GM12865 (cell line): ENCODE measurements at regions not wholly inside any gene's neighbourhood (a gene's known extent, or its start where the extent isn't known, plus 50 kb on each side); places are given as distances from the start of the nearest gene placed in this dataset.
"Not testable (repeated sequence)": the region's sequence is repeated elsewhere in the genome, so short reads cannot be mapped to it uniquely, and the experiment has no call there.

Source experiments
- DNase-seq: peaks from one replicate; pipeline ENCODE4 v3.0.0; 2010; ENCODE audit warnings: low read depth
- H3K4me3 ChIP-seq: 2 replicates; pipeline ENCODE4 v1.5.1; 2011; ENCODE audit warnings: mild to moderate bottlenecking, low read depth, low read length, control low read depth
- TF ChIP-seq, protein P1 (sequence below): IDR thresholded peaks from 2 replicates; pipeline ENCODE4 v1.5.1; 2011; ENCODE audit warnings: low read length, control low read depth, low read depth, inconsistent platforms; ENCODE audit not compliant: insufficient read depth; ENCODE audit errors: missing control alignments

- no peak for DNase-seq
- no peak overlapping the region for H3K4me3 ChIP-seq
- TF ChIP-seq, protein P1, sequence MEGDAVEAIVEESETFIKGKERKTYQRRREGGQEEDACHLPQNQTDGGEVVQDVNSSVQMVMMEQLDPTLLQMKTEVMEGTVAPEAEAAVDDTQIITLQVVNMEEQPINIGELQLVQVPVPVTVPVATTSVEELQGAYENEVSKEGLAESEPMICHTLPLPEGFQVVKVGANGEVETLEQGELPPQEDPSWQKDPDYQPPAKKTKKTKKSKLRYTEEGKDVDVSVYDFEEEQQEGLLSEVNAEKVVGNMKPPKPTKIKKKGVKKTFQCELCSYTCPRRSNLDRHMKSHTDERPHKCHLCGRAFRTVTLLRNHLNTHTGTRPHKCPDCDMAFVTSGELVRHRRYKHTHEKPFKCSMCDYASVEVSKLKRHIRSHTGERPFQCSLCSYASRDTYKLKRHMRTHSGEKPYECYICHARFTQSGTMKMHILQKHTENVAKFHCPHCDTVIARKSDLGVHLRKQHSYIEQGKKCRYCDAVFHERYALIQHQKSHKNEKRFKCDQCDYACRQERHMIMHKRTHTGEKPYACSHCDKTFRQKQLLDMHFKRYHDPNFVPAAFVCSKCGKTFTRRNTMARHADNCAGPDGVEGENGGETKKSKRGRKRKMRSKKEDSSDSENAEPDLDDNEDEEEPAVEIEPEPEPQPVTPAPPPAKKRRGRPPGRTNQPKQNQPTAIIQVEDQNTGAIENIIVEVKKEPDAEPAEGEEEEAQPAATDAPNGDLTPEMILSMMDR = no peak
Measured at GRCh38 chr2:12465631-12466135, 251.1 kb upstream of the TRIB2 start.

DNA sequence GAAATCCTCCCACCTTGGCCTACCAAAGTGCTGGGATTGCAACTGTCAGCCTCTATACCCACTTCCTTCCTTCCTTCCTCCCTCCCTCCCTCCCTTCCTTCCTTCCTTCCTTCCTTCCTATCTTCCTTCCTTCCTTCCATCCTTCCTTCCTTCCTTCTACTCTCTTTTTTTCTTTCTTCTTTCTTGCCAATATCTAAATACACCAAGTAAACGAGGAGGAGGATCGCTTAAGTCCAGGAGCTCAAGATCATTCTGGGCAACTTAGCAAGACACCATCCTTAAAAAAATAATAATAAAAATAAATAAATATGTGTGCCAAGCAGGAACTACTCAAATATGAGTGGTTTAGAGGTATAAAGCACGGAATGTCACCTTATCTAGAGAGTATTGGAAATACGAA, 249.4 kb upstream of the TRIB2 start:
- TF ChIP-seq, protein P1 = no peak
- no peak overlapping the region for H3K4me3 ChIP-seq
- no peak for DNase-seq

GRCh38 chr2:12469141-12469561, 247.6 kb upstream of the TRIB2 start:
- no peak overlapping the region for H3K4me3 ChIP-seq
- DNase-seq = no peak
- TF ChIP-seq, protein P1 = no peak

DNA sequence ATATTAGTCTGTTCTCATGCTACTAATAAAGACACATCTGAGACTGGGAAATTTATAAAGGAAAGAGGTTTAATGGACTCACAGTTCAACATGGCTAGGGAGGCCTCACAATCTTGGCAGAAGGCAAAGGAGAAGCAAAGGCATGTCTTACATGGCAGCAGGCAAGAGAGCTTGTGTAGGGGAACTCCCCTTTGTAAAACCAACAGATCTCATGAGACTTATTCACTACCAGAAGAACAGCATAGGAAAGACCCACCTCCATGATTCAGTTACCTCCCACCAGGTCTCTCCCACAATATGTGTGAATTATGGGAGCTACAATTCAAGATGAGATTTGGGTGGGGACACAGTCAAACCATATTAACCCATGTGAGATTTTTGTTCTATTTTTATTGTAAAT, 244.5 kb upstream of the TRIB2 start:
- DNase-seq, H3K4me3 ChIP-seq: not testable (repeated sequence)

DNA sequence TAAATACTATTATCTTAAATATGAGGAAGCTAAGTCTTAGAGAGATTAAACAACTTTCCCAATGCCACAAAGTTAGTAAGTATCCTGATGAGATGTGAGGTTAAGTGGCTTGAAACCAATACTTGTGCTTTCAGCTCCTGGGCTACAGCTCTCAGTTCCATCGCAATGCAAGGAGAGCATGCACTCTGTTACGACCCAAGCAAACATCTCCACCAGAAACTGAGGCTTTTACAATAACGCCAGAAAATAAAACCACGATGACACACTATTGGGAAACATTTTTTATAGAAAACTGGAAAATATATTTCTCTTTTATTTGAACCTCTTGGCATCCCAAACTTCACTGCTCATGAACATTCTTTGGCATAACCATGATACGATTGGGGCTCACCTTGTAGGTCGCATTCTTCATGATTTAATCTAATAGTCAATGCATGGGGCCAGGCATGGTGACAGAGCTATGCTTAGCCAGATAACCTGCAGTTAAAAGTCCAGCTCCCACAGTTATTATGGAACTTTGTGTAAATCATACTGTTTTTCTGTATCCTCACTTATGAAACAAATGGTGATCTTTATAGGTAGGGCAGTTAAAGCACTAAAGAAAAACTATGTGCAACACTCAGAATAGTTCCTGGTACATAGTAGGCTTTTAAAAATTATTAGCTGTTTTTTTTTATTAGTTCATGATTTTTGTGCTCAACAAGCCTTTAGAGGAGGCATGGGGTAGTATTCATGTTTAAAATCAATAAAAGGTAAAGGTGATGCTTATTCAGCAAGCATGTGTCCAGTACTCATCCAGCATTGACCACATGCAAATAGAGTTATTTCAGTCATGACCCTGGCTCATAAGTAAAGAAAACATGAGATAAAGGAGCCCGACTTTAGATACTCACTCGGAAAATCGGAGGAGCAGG, 238.3 kb upstream of the TRIB2 start:
- no peak for DNase-seq
- TF ChIP-seq, protein P1 = no peak
- no peak overlapping the region for H3K4me3 ChIP-seq

DNA sequence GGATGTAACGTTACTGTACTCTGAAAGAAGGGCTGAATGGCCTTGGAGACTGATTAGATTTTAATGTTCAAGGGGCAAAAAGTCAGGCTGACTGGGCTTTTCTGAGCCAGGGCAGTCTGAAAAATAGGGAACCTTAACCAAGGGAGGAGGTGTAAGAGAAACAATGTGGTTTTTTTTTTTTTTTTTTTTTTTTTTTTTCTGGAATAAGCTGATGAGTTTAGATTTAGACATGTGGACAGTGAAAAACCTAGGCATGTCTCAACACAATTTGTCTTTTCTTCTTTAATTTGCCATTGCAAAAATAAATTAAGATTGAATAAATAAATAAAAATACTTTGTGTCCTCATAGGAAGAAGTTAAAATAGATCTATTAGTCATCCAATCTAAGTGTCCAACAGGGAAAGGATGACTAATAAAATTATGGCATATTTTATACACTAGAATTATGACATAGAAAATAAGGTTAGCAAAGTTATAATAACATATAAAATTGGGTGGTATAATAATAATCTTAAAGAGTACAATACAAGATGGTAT, 237.6 kb upstream of the TRIB2 start:
- no peak for DNase-seq
- TF ChIP-seq, protein P1 = no peak
- H3K4me3 ChIP-seq = no peak overlapping the region

- TF ChIP-seq, protein P1 = no peak
- DNase-seq = no peak
- H3K4me3 ChIP-seq = no peak overlapping the region
Measured at GRCh38 chr2:12484536-12485115, 232.1 kb upstream of the TRIB2 start.
